ENCODE measurements at regions not wholly inside any gene's neighbourhood (a gene's known extent, or its start where the extent isn't known, plus 50 kb on each side); places are given as distances from the start of the nearest gene placed in this dataset.

GRCh38 chr14:57085043-57085442 is 183.7 kb downstream of the EXOC5 start:
- 66 to 76% methylated on average over 3 of the region's 3 CpGs for WGBS, 2 donors
- Histone ChIP-seq H3K4me3 (replicated peaks in 1 of 3) (no peak overlapping the region), H3K27ac (no peak overlapping the region), H3K27me3 (no peaks in the 10 kb centered on the region), H3K36me3 (no peaks in the 10 kb centered on the region), H3K4me1 (no peaks in the 10 kb centered on the region), H3K9me3 (no peaks in the 10 kb centered on the region)
- DNase-seq: no peak
- intact Hi-C loops (cut with DNase I): no loop called here
- TF ChIP-seq POLR2A (IDR thresholded peaks at IDR 0.05): no peak
- TF ChIP-seq CTCF (IDR thresholded peaks at IDR 0.05): no peak

GRCh38 chr14:57080691-57081090 is 188.0 kb downstream of the EXOC5 start:
- DNase-seq: no peak
- no peaks in the 10 kb centered on the region for H3K27me3 ChIP-seq
- H3K9me3 ChIP-seq: no peaks in the 10 kb centered on the region
- intact Hi-C loops (cut with DNase I): no loop called here
- TF ChIP-seq POLR2A (IDR thresholded peaks at IDR 0.05): no peak
- no peak for TF ChIP-seq CTCF (IDR thresholded peaks at IDR 0.05)
- no peak overlapping the region for H3K4me3 ChIP-seq (replicated peaks in 1 of 3)
- H3K27ac ChIP-seq: no peak overlapping the region
- H3K4me1 ChIP-seq: no peaks in the 10 kb centered on the region
- WGBS, 2 donors: 86 to 89% methylated on average over 3 of the region's 3 CpGs
- no peaks in the 10 kb centered on the region for H3K36me3 ChIP-seq

GRCh38 chr14:57078054-57078453 is 190.7 kb downstream of the EXOC5 start:
- H3K27ac ChIP-seq: no peak overlapping the region
- H3K27me3 ChIP-seq: no peaks in the 10 kb centered on the region
- H3K36me3 ChIP-seq: no peaks in the 10 kb centered on the region
- intact Hi-C loops (cut with DNase I): no loop called here
- H3K9me3 ChIP-seq: no peaks in the 10 kb centered on the region
- H3K4me1 ChIP-seq: no peaks in the 10 kb centered on the region
- WGBS, 2 donors: 66 to 78% methylated on average over 2 of the region's 2 CpGs
- no peak for TF ChIP-seq POLR2A (IDR thresholded peaks at IDR 0.05)
- TF ChIP-seq CTCF (IDR thresholded peaks at IDR 0.05): no peak
- DNase-seq: no peak
- no peak overlapping the region for H3K4me3 ChIP-seq (replicated peaks in 1 of 3)

GRCh38 chr14:57073986-57074385 is 194.7 kb downstream of the EXOC5 start:
- intact Hi-C loops (cut with DNase I): no loop called here
- no peaks in the 10 kb centered on the region for H3K36me3 ChIP-seq
- 39 to 65% methylated on average over 5 of the region's 5 CpGs for WGBS, 2 donors

GRCh38 chr14:57071639-57072038 is 197.1 kb downstream of the EXOC5 start:
- intact Hi-C loops (cut with DNase I): no loop called here
- WGBS, 2 donors: 70 to 80% methylated on average over 1 of the region's 1 CpG
- Histone ChIP-seq H3K27me3 (no peaks in the 10 kb centered on the region), H3K27ac (no peak overlapping the region), H3K4me1 (no peaks in the 10 kb centered on the region), H3K36me3 (no peaks in the 10 kb centered on the region), H3K9me3 (no peaks in the 10 kb centered on the region), H3K4me3 (replicated peaks in 1 of 3) (no peak overlapping the region)
- TF ChIP-seq POLR2A (IDR thresholded peaks at IDR 0.05) (no peak), CTCF (IDR thresholded peaks at IDR 0.05) (no peak)
- DNase-seq: no peak

More at GRCh38 chr14:57073986-57074385, 194.7 kb downstream of the EXOC5 start:
- DNase-seq: no peak
- H3K4me3 ChIP-seq (replicated peaks in 1 of 3): no peak overlapping the region
- no peaks in the 10 kb centered on the region for H3K4me1 ChIP-seq
- TF ChIP-seq CTCF (IDR thresholded peaks at IDR 0.05) (no peak), POLR2A (IDR thresholded peaks at IDR 0.05) (no peak)
- no peaks in the 10 kb centered on the region for H3K9me3 ChIP-seq
- H3K27me3 ChIP-seq: no peaks in the 10 kb centered on the region
- H3K27ac ChIP-seq: no peak overlapping the region
